ENCODE measurements at regions not wholly inside any gene's neighbourhood (a gene's known extent, or its start where the extent isn't known, plus 50 kb on each side); places are given as distances from the start of the nearest gene placed in this dataset.

DNA sequence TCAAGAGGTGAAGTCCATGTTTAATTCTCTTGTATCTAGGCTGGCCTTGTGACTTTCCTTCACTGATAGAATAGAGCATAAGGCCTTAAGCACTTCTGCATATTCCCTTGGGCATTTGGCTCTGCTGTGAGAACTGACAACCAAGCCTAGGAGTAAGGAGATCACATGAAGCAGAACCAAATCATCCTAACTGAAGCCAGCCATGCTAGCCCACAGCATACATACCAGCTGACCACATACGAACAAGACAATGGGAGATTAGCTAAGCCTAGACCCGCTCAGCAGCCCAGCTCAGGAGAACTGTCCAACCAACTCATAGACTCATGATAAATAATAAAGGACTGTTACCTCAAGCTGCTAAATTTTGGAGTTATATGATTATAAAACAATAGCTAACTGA is 114.6 kb upstream of the NEK7 start:
- DNase-seq (ENCODE audit: low spot score), result no peak
- Histone ChIP-seq H3K36me3 (no peaks in the 10 kb centered on the region), H3K27me3 (no peaks in the 10 kb centered on the region), H3K4me1 (no peaks in the 10 kb centered on the region), H3K27ac (no peak overlapping the region), H3K4me3 (no peak overlapping the region), H3K9me3 (no peaks in the 10 kb centered on the region)
- TF ChIP-seq, protein P1, sequence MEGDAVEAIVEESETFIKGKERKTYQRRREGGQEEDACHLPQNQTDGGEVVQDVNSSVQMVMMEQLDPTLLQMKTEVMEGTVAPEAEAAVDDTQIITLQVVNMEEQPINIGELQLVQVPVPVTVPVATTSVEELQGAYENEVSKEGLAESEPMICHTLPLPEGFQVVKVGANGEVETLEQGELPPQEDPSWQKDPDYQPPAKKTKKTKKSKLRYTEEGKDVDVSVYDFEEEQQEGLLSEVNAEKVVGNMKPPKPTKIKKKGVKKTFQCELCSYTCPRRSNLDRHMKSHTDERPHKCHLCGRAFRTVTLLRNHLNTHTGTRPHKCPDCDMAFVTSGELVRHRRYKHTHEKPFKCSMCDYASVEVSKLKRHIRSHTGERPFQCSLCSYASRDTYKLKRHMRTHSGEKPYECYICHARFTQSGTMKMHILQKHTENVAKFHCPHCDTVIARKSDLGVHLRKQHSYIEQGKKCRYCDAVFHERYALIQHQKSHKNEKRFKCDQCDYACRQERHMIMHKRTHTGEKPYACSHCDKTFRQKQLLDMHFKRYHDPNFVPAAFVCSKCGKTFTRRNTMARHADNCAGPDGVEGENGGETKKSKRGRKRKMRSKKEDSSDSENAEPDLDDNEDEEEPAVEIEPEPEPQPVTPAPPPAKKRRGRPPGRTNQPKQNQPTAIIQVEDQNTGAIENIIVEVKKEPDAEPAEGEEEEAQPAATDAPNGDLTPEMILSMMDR (IDR thresholded peaks at IDR 0.05), result no peak

DNA sequence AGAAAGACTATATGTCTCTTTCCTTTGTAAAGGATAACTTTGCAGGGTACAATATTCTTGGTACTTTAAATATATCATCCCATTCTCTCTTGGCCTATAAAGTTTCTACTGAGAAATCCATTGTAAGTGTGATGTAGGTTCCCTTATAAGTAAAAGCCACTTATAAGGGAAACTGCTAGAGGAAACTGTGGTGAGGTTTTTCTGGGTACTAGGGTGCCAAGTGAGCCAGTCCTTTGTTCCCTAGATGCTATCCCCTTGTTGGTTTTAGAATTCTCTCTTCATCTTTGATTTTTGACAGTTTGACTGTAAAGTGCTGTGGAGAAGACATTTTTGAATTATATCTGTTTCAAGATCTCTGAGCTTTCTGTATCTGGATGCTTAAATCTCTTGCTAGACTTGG is 108.9 kb upstream of the NEK7 start:
- no peaks in the 10 kb centered on the region for H3K36me3 ChIP-seq
- no peak overlapping the region for H3K27ac ChIP-seq
- no peak overlapping the region for H3K4me3 ChIP-seq
- no peaks in the 10 kb centered on the region for H3K27me3 ChIP-seq
- TF ChIP-seq, protein P1 (IDR thresholded peaks at IDR 0.05), result no peak
- DNase-seq (ENCODE audit: low spot score), result no peak
- peaks cover 0 to 5% of the 10 kb centered on the region in 2 donors for H3K9me3 ChIP-seq
- H3K4me1 ChIP-seq, result no peaks in the 10 kb centered on the region

DNA sequence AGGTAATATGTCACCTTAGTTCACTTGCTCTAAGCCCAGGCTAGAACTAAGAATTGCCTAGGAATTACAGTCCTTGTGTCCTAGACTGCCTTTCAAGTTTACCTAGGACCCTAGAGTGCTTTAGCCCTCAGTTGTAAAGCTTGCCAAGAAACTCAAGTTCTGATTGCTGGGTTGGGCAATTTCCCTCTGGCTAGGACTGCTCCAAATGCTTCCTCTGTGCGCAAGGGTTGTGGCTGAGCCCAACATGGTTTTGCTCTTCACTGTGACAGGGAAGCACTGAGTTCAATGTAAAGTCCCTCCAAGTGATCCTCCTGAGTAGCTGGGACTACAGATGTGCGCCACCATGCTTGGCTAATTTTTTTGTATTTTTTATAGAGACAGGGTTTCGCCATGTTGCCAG is 102.3 kb upstream of the NEK7 start:
- Histone ChIP-seq H3K4me3 (no peak overlapping the region), H3K27me3 (no peaks in the 10 kb centered on the region), H3K27ac (no peak overlapping the region), H3K4me1 (no peaks in the 10 kb centered on the region), H3K36me3 (no peaks in the 10 kb centered on the region), H3K9me3 (peaks cover 0 to 5% of the 10 kb centered on the region in 2 donors)
- TF ChIP-seq, protein P1 (IDR thresholded peaks at IDR 0.05), result no peak
- no peak for DNase-seq (ENCODE audit: low spot score)

DNA sequence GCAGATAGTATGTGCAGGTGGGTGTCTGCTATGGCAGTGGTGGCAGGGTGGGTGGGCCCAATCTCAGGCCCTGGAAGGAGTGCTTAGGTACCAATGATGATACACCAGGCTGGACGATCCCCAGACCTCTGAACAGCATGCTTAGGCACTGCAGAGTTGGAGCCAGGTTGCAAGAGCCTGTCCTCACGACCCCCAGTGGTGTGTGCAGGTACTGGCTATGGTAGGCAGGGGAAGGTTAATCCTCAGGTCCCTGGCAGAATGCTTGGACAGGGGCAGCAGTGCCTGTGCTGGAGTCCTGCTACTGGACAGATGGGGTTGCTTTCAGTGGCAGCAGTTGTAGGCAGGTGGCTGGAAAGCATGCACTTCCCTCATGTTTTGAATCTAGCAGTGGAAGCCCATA is 100.5 kb upstream of the NEK7 start:
- Histone ChIP-seq H3K27ac (no peak overlapping the region), H3K4me1 (no peaks in the 10 kb centered on the region), H3K27me3 (no peaks in the 10 kb centered on the region), H3K4me3 (no peak overlapping the region), H3K36me3 (no peaks in the 10 kb centered on the region), H3K9me3 (no peaks in the 10 kb centered on the region)
- TF ChIP-seq, protein P1 (IDR thresholded peaks at IDR 0.05), result no peak
- no peak for DNase-seq (ENCODE audit: low spot score)

DNA sequence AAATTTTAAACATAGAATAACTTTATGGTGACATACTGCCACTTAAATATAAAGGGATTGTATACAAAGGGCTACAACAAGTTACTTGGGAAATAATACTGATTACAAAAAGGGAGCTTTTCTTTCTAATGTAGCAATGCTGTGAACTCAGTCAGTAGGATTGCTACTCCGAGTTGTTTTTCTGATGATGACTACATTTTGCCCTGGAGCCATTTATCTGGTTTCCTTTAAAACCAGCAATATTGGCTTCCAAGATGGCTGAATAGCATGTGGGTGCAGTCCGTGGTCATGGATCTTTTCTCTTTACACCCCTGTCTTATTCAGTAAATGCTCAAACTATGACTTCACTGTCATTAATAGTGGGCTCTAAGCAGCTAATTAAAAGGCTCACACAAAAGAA is 92.6 kb upstream of the NEK7 start:
- TF ChIP-seq, protein P1 (IDR thresholded peaks at IDR 0.05), result no peak
- Histone ChIP-seq H3K27me3 (no peaks in the 10 kb centered on the region), H3K36me3 (no peaks in the 10 kb centered on the region), H3K27ac (no peak overlapping the region), H3K9me3 (no peaks in the 10 kb centered on the region), H3K4me3 (no peak overlapping the region), H3K4me1 (no peaks in the 10 kb centered on the region)
- no peak for DNase-seq (ENCODE audit: low spot score)

DNA sequence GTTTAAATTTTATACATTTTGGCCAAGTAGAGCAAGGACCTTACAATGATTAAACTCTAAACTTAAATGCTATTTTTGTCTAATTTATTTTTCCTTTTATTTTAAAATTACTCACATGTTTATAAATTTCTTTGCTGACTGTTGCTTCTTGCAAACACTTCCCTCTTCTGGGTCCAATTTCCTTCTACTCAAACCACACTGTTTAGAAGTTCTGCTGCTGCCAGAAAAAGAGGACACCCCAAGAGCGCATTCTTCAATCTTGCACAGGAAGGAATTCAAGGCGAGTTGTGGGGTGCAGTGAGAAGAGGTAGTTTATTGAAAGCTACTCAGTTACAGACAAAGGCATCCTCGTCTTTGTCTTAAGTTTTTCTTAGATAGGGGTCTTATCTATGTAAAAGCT is 88.5 kb upstream of the NEK7 start:
- no peaks in the 10 kb centered on the region for H3K27me3 ChIP-seq
- H3K27ac ChIP-seq, result no peak overlapping the region
- no peak overlapping the region for H3K4me3 ChIP-seq
- TF ChIP-seq, protein P1 (IDR thresholded peaks at IDR 0.05), result no peak
- H3K36me3 ChIP-seq, result no peaks in the 10 kb centered on the region
- no peak for DNase-seq (ENCODE audit: low spot score)
- H3K4me1 ChIP-seq, result no peaks in the 10 kb centered on the region
- no peaks in the 10 kb centered on the region for H3K9me3 ChIP-seq
